Keratinocyte (primary cell): ENCODE measurements at regions not wholly inside any gene's neighbourhood (a gene's known extent, or its start where the extent isn't known, plus 50 kb on each side); places are given as distances from the start of the nearest gene placed in this dataset.

ENCODE experiments used
- DNase-seq: peaks from one replicate; pipeline ENCODE4 v3.0.0-alpha.2; 2011; ENCODE audit warnings: low read depth, missing footprints, low spot score
- FAIRE-seq: peaks from 2 replicates; lab custom pipeline; 2011; peaks lifted over from hg19 to GRCh38; lab: Jason Lieb, UNC
- H2AFZ ChIP-seq: 2 replicates; pipeline ENCODE4 v1.6.0; 2012; ENCODE audit warnings: low read length, control low read depth, inconsistent platforms; ENCODE audit not compliant: control insufficient read depth
- H3K27ac ChIP-seq: 2 replicates; pipeline ENCODE4 v1.5.1; 2011; ENCODE audit warnings: low read length; ENCODE audit not compliant: control insufficient read depth, insufficient read depth
- H3K27me3 ChIP-seq: 3 replicates; pipeline ENCODE4 v1.6.0; 2011; ENCODE audit warnings: low read length; ENCODE audit not compliant: control insufficient read depth, insufficient read depth; ENCODE audit errors: extremely low read depth
- H3K36me3 ChIP-seq, 2 experiments: 2 replicates in 1 of 2; 3 replicates in 1 of 2; pipeline ENCODE4 v1.5.1; 2011; ENCODE audit warnings: low read length in 2 of 2, mild to moderate bottlenecking in 1 of 2; ENCODE audit not compliant: control insufficient read depth in 2 of 2, insufficient read depth in 2 of 2; ENCODE audit errors: extremely low read depth in 1 of 2
- H3K4me1 ChIP-seq: 3 replicates; pipeline ENCODE4 v1.5.1; 2011; ENCODE audit warnings: low read length; ENCODE audit not compliant: control insufficient read depth, insufficient read depth; ENCODE audit errors: extremely low read depth
- H3K4me2 ChIP-seq: 3 replicates; pipeline ENCODE4 v1.6.0; 2011; ENCODE audit warnings: low read depth, low read length; ENCODE audit not compliant: control insufficient read depth, insufficient read depth; ENCODE audit errors: extremely low read depth
- H3K4me3 ChIP-seq, 3 experiments: fragments of 200-600 bp in 1 of 3; sonication (generic) in 1 of 3; 2 replicates in 2 of 3; 3 replicates in 1 of 3; pipeline ENCODE4 v1.5.1; 2011 to 2016; ENCODE audit warnings: low read length in 3 of 3, mild to moderate bottlenecking in 3 of 3, control low read depth in 2 of 3, inconsistent platforms in 1 of 3, low read depth in 1 of 3, mixed read lengths in 1 of 3, mixed run types in 1 of 3, moderate library complexity in 1 of 3; ENCODE audit not compliant: control insufficient read depth in 2 of 3, insufficient read depth in 2 of 3; ENCODE audit errors: extremely low read depth in 1 of 3
- H3K79me2 ChIP-seq: 2 replicates; pipeline ENCODE4 v1.6.0; 2012; ENCODE audit warnings: low read length; ENCODE audit not compliant: control insufficient read depth, insufficient read depth
- H3K9ac ChIP-seq: 3 replicates; pipeline ENCODE4 v1.6.0; 2011; ENCODE audit warnings: low read length; ENCODE audit not compliant: control insufficient read depth, insufficient read depth; ENCODE audit errors: extremely low read depth
- H3K9me1 ChIP-seq: 3 replicates; pipeline ENCODE4 v1.6.0; 2011; ENCODE audit warnings: low read length; ENCODE audit not compliant: control insufficient read depth, insufficient read depth; ENCODE audit errors: extremely low read depth
- H3K9me3 ChIP-seq: 2 replicates; pipeline ENCODE4 v1.5.1; 2012; ENCODE audit warnings: low read depth, low read length; ENCODE audit not compliant: control insufficient read depth
- H4K20me1 ChIP-seq: 3 replicates; pipeline ENCODE4 v1.6.0; 2011; ENCODE audit warnings: low read length; ENCODE audit not compliant: control insufficient read depth, insufficient read depth; ENCODE audit errors: extremely low read depth
- CTCF ChIP-seq, 3 experiments: IDR thresholded peaks in 1 of 3; conservative IDR thresholded peaks in 1 of 3; optimal IDR thresholded peaks in 1 of 3; 2 replicates in 2 of 3; 3 replicates in 1 of 3; pipeline versions ENCODE3 to v1.5.1; 2011; ENCODE audit warnings: low read length in 3 of 3, mild to moderate bottlenecking in 3 of 3, moderate library complexity in 2 of 3, control low read depth in 1 of 3, inconsistent platforms in 1 of 3; ENCODE audit not compliant: insufficient read depth in 2 of 3; ENCODE audit errors: extremely low read depth in 1 of 3
- EZH2 ChIP-seq: IDR thresholded peaks from one replicate; pipeline ENCODE4 v1.6.1; 2012; ENCODE audit warnings: inconsistent platforms, mild to moderate bottlenecking, low read length, moderate library complexity
- dilution Hi-C: fragments of 300-500 bp; cut with MboI; formaldehyde crosslinking; loops from one replicate; pipeline ENCODE4 v1.7.0; 2020; ENCODE audit warnings: low sequenced_read_pairs; ENCODE audit not compliant: extremely low pct_ligation_motif_present

GRCh38 chr2:8217468-8218030 is 464.3 kb upstream of the ID2 start:
- H3K79me2 ChIP-seq = no peaks in the 10 kb centered on the region
- H3K9ac ChIP-seq = no peak overlapping the region
- no peak overlapping the region for H3K4me3 ChIP-seq
- no peak overlapping the region for H3K4me2 ChIP-seq
- FAIRE-seq (no peak), DNase-seq (no peak)
- H3K9me3 ChIP-seq = no peaks in the 10 kb centered on the region
- no peak overlapping the region for H2AFZ ChIP-seq
- dilution Hi-C loops = no loop called here
- TF ChIP-seq CTCF (optimal IDR thresholded peaks at IDR 0.05 in 1 of 3, IDR thresholded peaks at IDR 0.05 in 1 of 3, conservative IDR thresholded peaks at IDR 0.05 in 1 of 3; ENCODE audit: extremely low read depth in 1 of 3, insufficient read depth in 2 of 3, low read length in 3 of 3) (no peak), EZH2 (no peak)
- no peaks in the 10 kb centered on the region for H3K4me1 ChIP-seq
- no peaks in the 10 kb centered on the region for H4K20me1 ChIP-seq
- H3K27me3 ChIP-seq = no peaks in the 10 kb centered on the region
- H3K9me1 ChIP-seq = no peaks in the 10 kb centered on the region
- no peak overlapping the region for H3K27ac ChIP-seq
- no peaks in the 10 kb centered on the region for H3K36me3 ChIP-seq

DNA sequence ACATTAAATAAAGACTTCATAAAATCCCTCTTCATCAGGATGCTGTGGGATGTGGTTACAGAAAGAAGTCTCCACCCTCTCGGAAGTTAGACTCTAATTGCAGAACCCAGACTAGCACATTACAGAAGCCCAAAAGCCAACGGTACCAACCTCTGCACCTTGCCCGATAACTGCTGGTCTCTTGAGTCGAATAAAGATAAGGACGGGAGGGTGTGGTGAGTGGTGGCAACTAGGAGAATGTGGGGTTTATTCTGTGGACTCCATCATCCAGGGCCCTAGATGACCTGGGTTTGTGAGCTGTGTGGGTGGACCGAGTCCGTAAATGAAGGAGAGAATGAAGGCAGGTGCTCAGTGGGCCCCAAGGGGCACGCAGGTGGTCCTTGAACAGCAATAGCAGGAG is 462.8 kb upstream of the ID2 start:
- TF ChIP-seq CTCF (optimal IDR thresholded peaks at IDR 0.05 in 1 of 3, IDR thresholded peaks at IDR 0.05 in 1 of 3, conservative IDR thresholded peaks at IDR 0.05 in 1 of 3; ENCODE audit: extremely low read depth in 1 of 3, insufficient read depth in 2 of 3, low read length in 3 of 3) (no peak), EZH2 (no peak)
- no peak overlapping the region for H3K4me2 ChIP-seq
- H3K9me3 ChIP-seq = no peaks in the 10 kb centered on the region
- no peak overlapping the region for H3K27ac ChIP-seq
- FAIRE-seq (no peak), DNase-seq (no peak)
- H3K9me1 ChIP-seq = no peaks in the 10 kb centered on the region
- H3K4me3 ChIP-seq = no peak overlapping the region
- H3K4me1 ChIP-seq = no peaks in the 10 kb centered on the region
- H3K9ac ChIP-seq = no peak overlapping the region
- H3K79me2 ChIP-seq = no peaks in the 10 kb centered on the region
- no peaks in the 10 kb centered on the region for H4K20me1 ChIP-seq
- no peak overlapping the region for H2AFZ ChIP-seq
- no peaks in the 10 kb centered on the region for H3K27me3 ChIP-seq
- H3K36me3 ChIP-seq = no peaks in the 10 kb centered on the region
- dilution Hi-C loops = no loop called here
